ENCODE measurements at regions not wholly inside any gene's neighbourhood (a gene's known extent, or its start where the extent isn't known, plus 50 kb on each side); places are given as distances from the start of the nearest gene placed in this dataset.

- H3K4me3 Mint-ChIP-seq = no peak overlapping the region
- H3K27ac Mint-ChIP-seq = no peak overlapping the region
- intact Hi-C loops (cut with micrococcal nuclease) = no loop called here
Observed at GRCh38 chr14:38884109-38884508, 218.9 kb downstream of the SEC23A start.

GRCh38 chr14:38883127-38883526, 219.9 kb downstream of the SEC23A start:
- H3K27ac Mint-ChIP-seq = no peak overlapping the region
- no peak for DNase-seq
- peaks cover 12% of the 10 kb centered on the region for H3K27me3 Mint-ChIP-seq
- no peaks in the 10 kb centered on the region for H3K9me3 Mint-ChIP-seq
- H3K4me3 Mint-ChIP-seq = no peak overlapping the region
- ChIA-PET POLR2A (no interaction called here), CTCF (interaction anchor here (1.2 kb wide), 1 partner anchor 16 kb away, joined by 4 read pairs; no protein-coding TSS in a partner anchor)
- no peaks in the 10 kb centered on the region for H3K4me1 Mint-ChIP-seq (ENCODE audit: low read depth)
- no peaks in the 10 kb centered on the region for H3K36me3 Mint-ChIP-seq
- intact Hi-C loops (cut with micrococcal nuclease) = no loop called here

More at GRCh38 chr14:38884109-38884508, 218.9 kb downstream of the SEC23A start:
- CTCF ChIA-PET = no interaction called here
- POLR2A ChIA-PET = no interaction called here
- no peak for DNase-seq
- Mint-ChIP-seq H3K27me3 (peaks cover 10% of the 10 kb centered on the region), H3K9me3 (no peaks in the 10 kb centered on the region), H3K36me3 (no peaks in the 10 kb centered on the region), H3K4me1 (ENCODE audit: low read depth) (no peaks in the 10 kb centered on the region)

GRCh38 chr14:38882533-38882932, 220.5 kb downstream of the SEC23A start:
- DNase-seq = no peak
- Mint-ChIP-seq H3K36me3 (no peaks in the 10 kb centered on the region), H3K4me1 (ENCODE audit: low read depth) (no peaks in the 10 kb centered on the region), H3K27ac (no peak overlapping the region), H3K27me3 (peaks cover 10% of the 10 kb centered on the region), H3K9me3 (no peaks in the 10 kb centered on the region), H3K4me3 (no peak overlapping the region)
- intact Hi-C loops (cut with micrococcal nuclease) = no loop called here
- CTCF ChIA-PET = interaction anchor here (1.2 kb wide), 1 partner anchor 15 kb away, joined by 4 read pairs; no protein-coding TSS in a partner anchor
- POLR2A ChIA-PET = no interaction called here

GRCh38 chr14:38880643-38881524, 222.2 kb downstream of the SEC23A start:
- no peak overlapping the region for H3K4me3 Mint-ChIP-seq
- ChIA-PET POLR2A (no interaction called here), CTCF (interaction anchor here (1.4 to 1.6 kb wide), 2 partner anchors 13 to 978 kb away, joined by 3 to 5 read pairs; no protein-coding TSS in a partner anchor)
- DNase-seq = no peak
- no peaks in the 10 kb centered on the region for H3K9me3 Mint-ChIP-seq
- no peaks in the 10 kb centered on the region for H3K36me3 Mint-ChIP-seq
- H3K27ac Mint-ChIP-seq = no peak overlapping the region
- H3K4me1 Mint-ChIP-seq (ENCODE audit: low read depth) = no peaks in the 10 kb centered on the region
- intact Hi-C loops (cut with micrococcal nuclease) = no loop called here
- H3K27me3 Mint-ChIP-seq = peaks cover 14% of the 10 kb centered on the region

GRCh38 chr14:38877744-38878388, 225.2 kb downstream of the SEC23A start:
- Mint-ChIP-seq H3K27ac (no peak overlapping the region), H3K4me3 (no peak overlapping the region), H3K9me3 (no peaks in the 10 kb centered on the region), H3K27me3 (peaks cover 15% of the 10 kb centered on the region), H3K4me1 (ENCODE audit: low read depth) (no peaks in the 10 kb centered on the region), H3K36me3 (no peaks in the 10 kb centered on the region)
- POLR2A ChIA-PET = no interaction called here
- intact Hi-C loops (cut with micrococcal nuclease) = no loop called here
- CTCF ChIA-PET = interaction anchor here (3.7 kb wide), 1 partner anchor 10 kb away, joined by 18 read pairs; no protein-coding TSS in a partner anchor
- no peak for DNase-seq

DNA sequence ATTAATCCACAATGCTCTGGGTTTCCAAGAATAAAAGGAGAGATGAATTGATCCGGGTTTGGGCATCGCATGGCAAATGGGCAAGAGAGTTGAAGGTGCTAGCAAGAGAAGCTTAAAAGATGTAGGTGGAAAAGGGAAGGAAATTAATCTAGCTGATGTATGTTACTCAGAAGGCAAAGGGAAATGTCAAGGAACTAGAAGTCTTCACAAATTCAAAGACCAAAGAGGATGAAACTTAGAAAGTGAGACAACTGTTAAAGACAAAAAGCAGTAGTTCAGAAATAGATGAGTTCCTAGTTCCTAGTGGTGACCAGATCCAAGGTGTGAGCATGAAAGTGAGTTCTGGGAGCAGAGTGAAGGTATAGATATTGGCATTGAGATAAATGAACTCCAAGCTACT, 228.3 kb downstream of the SEC23A start:
- CTCF ChIA-PET = interaction anchor here (1.1 to 3.7 kb wide), 2 partner anchors 7 to 152 kb away, joined by 3 to 18 read pairs; no protein-coding TSS in a partner anchor
- no peak overlapping the region for H3K4me3 Mint-ChIP-seq
- no peaks in the 10 kb centered on the region for H3K9me3 Mint-ChIP-seq
- intact Hi-C loops (cut with micrococcal nuclease) = no loop called here
- H3K27ac Mint-ChIP-seq = no peak overlapping the region
- peaks cover 12% of the 10 kb centered on the region for H3K27me3 Mint-ChIP-seq
- H3K36me3 Mint-ChIP-seq = no peaks in the 10 kb centered on the region
- H3K4me1 Mint-ChIP-seq (ENCODE audit: low read depth) = no peaks in the 10 kb centered on the region
- DNase-seq = no peak
- POLR2A ChIA-PET = no interaction called here

- ChIA-PET CTCF (interaction anchor here (0.9 kb wide), 1 partner anchor 1644 kb away, joined by 3 read pairs; no protein-coding TSS in a partner anchor), POLR2A (no interaction called here)
- Mint-ChIP-seq H3K36me3 (no peaks in the 10 kb centered on the region), H3K9me3 (no peaks in the 10 kb centered on the region), H3K27me3 (peaks cover 10% of the 10 kb centered on the region), H3K4me3 (no peak overlapping the region), H3K4me1 (ENCODE audit: low read depth) (no peaks in the 10 kb centered on the region), H3K27ac (no peak overlapping the region)
- no peak for DNase-seq
- intact Hi-C loops (cut with micrococcal nuclease) = no loop called here
Observed at GRCh38 chr14:38873941-38874612, 229.0 kb downstream of the SEC23A start.

- no peak overlapping the region for H3K4me3 Mint-ChIP-seq
- no peaks in the 10 kb centered on the region for H3K4me1 Mint-ChIP-seq (ENCODE audit: low read depth)
- intact Hi-C loops (cut with micrococcal nuclease) = no loop called here
- no peak overlapping the region for H3K27ac Mint-ChIP-seq
- H3K9me3 Mint-ChIP-seq = no peaks in the 10 kb centered on the region
- no peak for DNase-seq
- POLR2A ChIA-PET = no interaction called here
- peaks cover 2% of the 10 kb centered on the region for H3K27me3 Mint-ChIP-seq
- CTCF ChIA-PET = interaction anchor here (0.7 to 2.2 kb wide), 4 partner anchors 149 to 967 kb away, joined by 3 to 7 read pairs (median 3); no protein-coding TSS in a partner anchor
- H3K36me3 Mint-ChIP-seq = no peaks in the 10 kb centered on the region
Observed at GRCh38 chr14:38870296-38870836, 232.7 kb downstream of the SEC23A start.

GRCh38 chr14:38868399-38869290, 234.4 kb downstream of the SEC23A start:
- Mint-ChIP-seq H3K4me1 (ENCODE audit: low read depth) (no peaks in the 10 kb centered on the region), H3K9me3 (no peaks in the 10 kb centered on the region), H3K4me3 (no peak overlapping the region), H3K27ac (no peak overlapping the region), H3K27me3 (peaks cover 4% of the 10 kb centered on the region), H3K36me3 (no peaks in the 10 kb centered on the region)
- DNase-seq = no peak
- CTCF ChIA-PET = interaction anchor here (1.1 to 2.2 kb wide), 9 partner anchors 8 to 967 kb away, joined by 3 to 18 read pairs (median 3); no protein-coding TSS in a partner anchor
- intact Hi-C loops (cut with micrococcal nuclease) = loop anchor here (5.0 kb wide), 1 partner anchor 1621 kb away; no protein-coding TSS in a partner anchor
- POLR2A ChIA-PET = no interaction called here

DNA sequence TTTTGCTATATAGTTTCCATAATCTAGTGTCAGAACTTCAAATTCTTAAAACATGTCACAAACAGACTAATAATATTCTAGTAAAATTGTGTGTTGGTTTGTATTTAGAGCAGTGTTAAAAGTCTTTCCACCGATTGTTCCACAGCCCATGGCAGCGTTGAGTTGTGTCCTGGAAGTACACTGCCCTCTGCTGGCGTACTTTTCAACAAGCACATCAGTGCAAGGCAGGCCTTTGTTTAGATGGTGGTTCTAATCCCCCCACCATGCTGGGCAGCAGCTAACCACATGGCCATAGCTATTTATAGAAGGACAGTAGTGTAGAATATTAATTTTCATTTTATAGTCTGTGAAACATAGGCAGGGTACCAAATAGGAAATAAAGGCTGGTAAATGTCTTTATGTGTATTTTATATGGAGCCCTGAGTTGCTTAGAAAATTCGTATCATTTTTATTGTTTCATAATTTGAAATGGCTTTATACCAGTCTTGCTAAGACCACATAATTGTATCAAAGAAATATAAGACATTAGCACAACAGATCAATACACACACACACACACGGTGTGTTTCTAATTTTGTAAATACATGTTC, 235.4 kb downstream of the SEC23A start:
- Mint-ChIP-seq H3K36me3 (no peaks in the 10 kb centered on the region), H3K27ac (no peak overlapping the region), H3K4me1 (ENCODE audit: low read depth) (no peaks in the 10 kb centered on the region), H3K27me3 (peaks cover 4% of the 10 kb centered on the region), H3K9me3 (no peaks in the 10 kb centered on the region), H3K4me3 (no peak overlapping the region)
- POLR2A ChIA-PET = no interaction called here
- intact Hi-C loops (cut with micrococcal nuclease) = loop anchor here (1.0 to 5.0 kb wide), 3 partner anchors 146 to 1620 kb away; no protein-coding TSS in a partner anchor
- CTCF ChIA-PET = interaction anchor here (0.6 to 2.2 kb wide), 22 partner anchors 9 to 966 kb away, joined by 3 to 18 read pairs (median 4); no protein-coding TSS in a partner anchor
- peak; percentile 62 for DNase-seq

DNA sequence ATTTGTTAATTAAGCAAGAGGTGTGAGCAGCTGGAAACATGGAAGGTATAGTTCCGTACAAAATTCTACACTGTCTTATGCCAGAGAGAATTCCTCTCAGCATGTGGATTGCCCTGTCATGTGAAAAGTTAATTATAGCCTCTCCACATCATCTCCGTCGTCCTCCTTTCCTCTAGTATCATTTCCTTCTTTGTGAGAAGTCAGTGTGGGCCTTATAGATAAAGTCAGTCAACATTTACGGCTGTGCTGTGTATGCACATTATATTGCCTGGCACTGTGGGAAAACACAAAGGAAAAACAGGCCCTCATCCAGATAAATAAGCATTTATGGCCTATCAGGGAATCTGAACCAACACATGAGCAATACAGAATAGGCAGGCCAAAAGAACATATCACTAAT, 236.6 kb downstream of the SEC23A start:
- H3K4me1 Mint-ChIP-seq (ENCODE audit: low read depth) = no peaks in the 10 kb centered on the region
- H3K36me3 Mint-ChIP-seq = no peaks in the 10 kb centered on the region
- DNase-seq = no peak
- no peak overlapping the region for H3K4me3 Mint-ChIP-seq
- ChIA-PET CTCF (interaction anchor here (0.7 kb wide), 1 partner anchor 144 kb away, joined by 3 read pairs; no protein-coding TSS in a partner anchor), POLR2A (no interaction called here)
- H3K27ac Mint-ChIP-seq = no peak overlapping the region
- no peaks in the 10 kb centered on the region for H3K9me3 Mint-ChIP-seq
- peaks cover 7% of the 10 kb centered on the region for H3K27me3 Mint-ChIP-seq
- intact Hi-C loops (cut with micrococcal nuclease) = loop anchor here (5.0 kb wide), 1 partner anchor 1619 kb away; no protein-coding TSS in a partner anchor

All from activated CD4-positive, alpha-beta memory T cell treated with anti-CD3 and anti-CD28 coated beads for 36 hours (primary cell).